AG04450 (cell line): ENCODE measurements at regions not wholly inside any gene's neighbourhood (a gene's known extent, or its start where the extent isn't known, plus 50 kb on each side); places are given as distances from the start of the nearest gene placed in this dataset.

ENCODE experiments used
- CTCF ChIA-PET: fragments of 300-600, 350-600 bp; formaldehyde crosslinking; extraction: SDS; loops from one replicate; lab custom pipeline; 2022; ENCODE audit warnings: antibody characterized with exemption, inconsistent platforms; lab: Charles Lee
- POLR2A ChIA-PET: fragments of 350-600 bp; formaldehyde crosslinking; extraction: SDS; loops from one replicate; lab custom pipeline; 2021; ENCODE audit warnings: antibody characterized with exemption, inconsistent platforms; lab: Yijun Ruan, JAX
- DNase-seq: peaks from one replicate; pipeline ENCODE4 v3.0.0-alpha.2; 2011; ENCODE audit warnings: low read depth, low spot score
- H3K27ac ChIP-seq: one replicate; pipeline ENCODE4 v1.5.1; 2012; ENCODE audit warnings: low read depth, low read length, control low read depth
- H3K27me3 ChIP-seq: one replicate; pipeline ENCODE4 v1.6.0; 2012; ENCODE audit warnings: low read length; ENCODE audit not compliant: control insufficient read depth, insufficient read depth
- H3K4me3 ChIP-seq: 2 replicates; pipeline ENCODE4 v1.5.1; 2011; ENCODE audit warnings: mild to moderate bottlenecking, low read depth, low read length, control low read depth
- H3K9me3 ChIP-seq: 2 replicates; pipeline ENCODE4 v1.5.1; 2012; ENCODE audit warnings: low read length; ENCODE audit not compliant: control insufficient read depth, insufficient read depth
- CTCF ChIP-seq: IDR thresholded peaks from 2 replicates; pipeline ENCODE4 v1.5.1; 2011; ENCODE audit warnings: low read depth, low read length, control low read depth, inconsistent platforms

- Histone ChIP-seq H3K4me3 (no peak overlapping the region), H3K9me3 (no peaks in the 10 kb centered on the region), H3K27me3 (no peaks in the 10 kb centered on the region), H3K27ac (no peak overlapping the region)
- TF ChIP-seq CTCF = no peak
- POLR2A ChIA-PET = no interaction called here
- no peak for DNase-seq
- CTCF ChIA-PET = no interaction called here
Measured at GRCh38 chr2:7452110-7452876, 535.1 kb downstream of the RNF144A start.

- TF ChIP-seq CTCF = no peak
- H3K27ac ChIP-seq = no peak overlapping the region
- ChIA-PET POLR2A (no interaction called here), CTCF (no interaction called here)
- no peaks in the 10 kb centered on the region for H3K27me3 ChIP-seq
- H3K4me3 ChIP-seq = no peak overlapping the region
- no peak for DNase-seq
- no peaks in the 10 kb centered on the region for H3K9me3 ChIP-seq
Measured at GRCh38 chr2:7454592-7454991, 537.4 kb downstream of the RNF144A start.

- ChIA-PET CTCF (interaction anchor here (1.5 kb wide), 1 partner anchor 29 kb away, joined by 4 read pairs; no protein-coding TSS in a partner anchor), POLR2A (no interaction called here)
- Histone ChIP-seq H3K27me3 (no peaks in the 10 kb centered on the region), H3K9me3 (no peaks in the 10 kb centered on the region), H3K4me3 (no peak overlapping the region), H3K27ac (no peak overlapping the region)
- DNase-seq = no peak
- TF ChIP-seq CTCF = no peak
Measured at GRCh38 chr2:7456762-7457161, 539.5 kb downstream of the RNF144A start.

GRCh38 chr2:7458066-7458465, 540.9 kb downstream of the RNF144A start:
- Histone ChIP-seq H3K4me3 (no peak overlapping the region), H3K27me3 (no peaks in the 10 kb centered on the region), H3K9me3 (no peaks in the 10 kb centered on the region), H3K27ac (no peak overlapping the region)
- DNase-seq = no peak
- CTCF ChIA-PET = no interaction called here
- no peak for TF ChIP-seq CTCF
- POLR2A ChIA-PET = no interaction called here

- Histone ChIP-seq H3K9me3 (no peaks in the 10 kb centered on the region), H3K4me3 (no peak overlapping the region), H3K27ac (no peak overlapping the region), H3K27me3 (no peaks in the 10 kb centered on the region)
- ChIA-PET CTCF (interaction anchor here (1.5 kb wide), 1 partner anchor 41 kb away, joined by 3 read pairs; no protein-coding TSS in a partner anchor), POLR2A (no interaction called here)
- TF ChIP-seq CTCF = no peak
- no peak for DNase-seq
Measured at GRCh38 chr2:7467782-7468447, 550.7 kb downstream of the RNF144A start.
